Endothelial cell of umbilical vein (primary cell): ENCODE measurements at regions not wholly inside any gene's neighbourhood (a gene's known extent, or its start where the extent isn't known, plus 50 kb on each side); places are given as distances from the start of the nearest gene placed in this dataset.
"Not testable (repeated sequence)": the region's sequence is repeated elsewhere in the genome, so short reads cannot be mapped to it uniquely, and the experiment has no call there.

ENCODE experiments used
- BruUV-seq: library from RNA; stranded (reverse); fragments of 400-500 nt; replicated peaks from 2 replicates; lab custom pipeline; 2021; lab: Mats Ljungman, UMichigan
- CTCF ChIA-PET: fragments of 300-600, 350-600 bp; sonication (Branson Sonifier 250); formaldehyde crosslinking; loops from one replicate; lab custom pipeline; 2021; ENCODE audit warnings: antibody characterized with exemption, inconsistent platforms; lab: Charles Lee
- POLR2A ChIA-PET: fragments of 300-600, 350-600 bp; sonication (Branson Sonifier 250); formaldehyde crosslinking; loops from one replicate; lab custom pipeline; 2021; ENCODE audit warnings: antibody characterized with exemption, inconsistent platforms; lab: Charles Lee
- DNase-seq: peaks from one replicate; pipeline ENCODE4 v3.0.0-alpha.2; 2011; ENCODE audit warnings: low read depth, low spot score
- FAIRE-seq: peaks from 2 replicates; lab custom pipeline; 2011; peaks lifted over from hg19 to GRCh38; lab: Jason Lieb, UNC
- H2AFZ ChIP-seq: 2 replicates; pipeline ENCODE4 v1.6.0; 2012; ENCODE audit warnings: low read depth, low read length, control low read depth, inconsistent platforms
- H3K27ac ChIP-seq: 2 replicates; pipeline ENCODE4 v1.5.1; 2011; ENCODE audit warnings: low read depth, mild to moderate bottlenecking, control low read depth, low read length, moderate library complexity; ENCODE audit not compliant: insufficient read depth
- H3K27me3 ChIP-seq, 2 experiments: 2 replicates each; pipeline versions ENCODE4 v1.6.0 to v1.6.1; 2011; ENCODE audit warnings: low read length in 2 of 2, mixed read lengths in 1 of 2; ENCODE audit not compliant: control insufficient read depth in 2 of 2, insufficient read depth in 2 of 2
- H3K36me3 ChIP-seq, 2 experiments: 2 replicates in 1 of 2; 3 replicates in 1 of 2; pipeline ENCODE4 v1.5.1; 2011; ENCODE audit warnings: low read length in 2 of 2, mild to moderate bottlenecking in 1 of 2, moderate library complexity in 1 of 2; ENCODE audit not compliant: control insufficient read depth in 2 of 2, insufficient read depth in 2 of 2; ENCODE audit errors: extremely low read depth in 1 of 2
- H3K4me1 ChIP-seq: 3 replicates; pipeline ENCODE4 v1.5.1; 2011; ENCODE audit warnings: mild to moderate bottlenecking, low read length; ENCODE audit not compliant: control insufficient read depth, insufficient read depth; ENCODE audit errors: extremely low read depth
- H3K4me2 ChIP-seq: 2 replicates; pipeline ENCODE4 v1.6.1; 2011; ENCODE audit warnings: low read length, control low read depth, mixed read lengths; ENCODE audit not compliant: insufficient read depth
- H3K4me3 ChIP-seq, 3 experiments: fragments of 200-600 bp in 1 of 3; sonication (generic), shearing (Covaris generic) in 1 of 3; replicated peaks in 1 of 3; 2 replicates each; pipeline ENCODE4 v1.5.1; 2011 to 2016; ENCODE audit warnings: control low read depth in 3 of 3, low read length in 3 of 3, mild to moderate bottlenecking in 2 of 3, inconsistent platforms in 1 of 3, low read depth in 1 of 3, moderate library complexity in 1 of 3; ENCODE audit not compliant: insufficient read depth in 1 of 3
- H3K79me2 ChIP-seq: 2 replicates; pipeline ENCODE4 v1.6.0; 2012; ENCODE audit warnings: low read length, inconsistent platforms; ENCODE audit not compliant: control insufficient read depth, insufficient read depth
- H3K9ac ChIP-seq: replicated peaks from 2 replicates; pipeline ENCODE3; 2011; ENCODE audit warnings: low read length, control low read depth; ENCODE audit not compliant: insufficient read depth; ENCODE audit errors: extremely low read depth
- H3K9me1 ChIP-seq: replicated peaks from 3 replicates; pipeline ENCODE4 v1.6.0; 2011; ENCODE audit warnings: mild to moderate bottlenecking, low read length; ENCODE audit not compliant: control insufficient read depth, insufficient read depth; ENCODE audit errors: extremely low read depth
- H3K9me3 ChIP-seq: replicated peaks from 2 replicates; pipeline ENCODE4 v1.5.1; 2012; ENCODE audit warnings: low read length, inconsistent platforms; ENCODE audit not compliant: control insufficient read depth, insufficient read depth
- H4K20me1 ChIP-seq: replicated peaks from 2 replicates; pipeline ENCODE3; 2011; ENCODE audit warnings: mild to moderate bottlenecking, low read length; ENCODE audit not compliant: control insufficient read depth, insufficient read depth; ENCODE audit errors: extremely low read depth
- CTCF ChIP-seq, 2 donors: IDR thresholded peaks; 1 replicate in 1 of 2; 2 replicates in 1 of 2; pipeline ENCODE4 v1.5.1; 2011; ENCODE audit warnings: low read length in 2 of 2, mild to moderate bottlenecking in 2 of 2, moderate library complexity in 2 of 2, control low read depth in 1 of 2, inconsistent platforms in 1 of 2, low read depth in 1 of 2; ENCODE audit not compliant: insufficient read depth in 1 of 2; ENCODE audit errors: extremely low read depth in 1 of 2
- FOS ChIP-seq: IDR thresholded peaks from 2 replicates; pipeline ENCODE4 v1.6.1; 2011; ENCODE audit warnings: mild to moderate bottlenecking, low read length, moderate library complexity, borderline replicate concordance; ENCODE audit not compliant: insufficient read depth
- GATA2 ChIP-seq: IDR thresholded peaks from 2 replicates; pipeline ENCODE4 v1.7.0; 2011; ENCODE audit warnings: low read depth, mild to moderate bottlenecking, moderate library complexity, mixed read lengths, low read length; ENCODE audit not compliant: insufficient read length, insufficient read depth
- JUN ChIP-seq: IDR thresholded peaks from 2 replicates; pipeline ENCODE4 v1.6.1; 2011; ENCODE audit warnings: borderline replicate concordance, low read depth; ENCODE audit not compliant: insufficient read length, insufficient read depth
- MAX ChIP-seq: IDR thresholded peaks from 2 replicates; pipeline ENCODE4 v1.6.1; 2011; ENCODE audit not compliant: insufficient read depth, insufficient read length
- MYC ChIP-seq: IDR thresholded peaks from one replicate; pipeline ENCODE4 v1.6.1; 2011; ENCODE audit warnings: mild to moderate bottlenecking, low read depth, low read length
- POLR2A ChIP-seq: IDR thresholded peaks from 2 replicates; pipeline ENCODE4 v1.6.1; 2012; ENCODE audit warnings: low read depth, mild to moderate bottlenecking, control low read depth, low read length
- POLR2AphosphoS5 ChIP-seq: IDR thresholded peaks from 2 replicates; pipeline ENCODE4 v1.6.1; 2012; ENCODE audit warnings: low read depth, mild to moderate bottlenecking, control low read depth, low read length, moderate library complexity; ENCODE audit not compliant: insufficient read depth
- dilution Hi-C: fragments of 300-500 bp; cut with MboI; formaldehyde crosslinking; loops from one replicate; pipeline ENCODE4 v1.15.0; 2019; ENCODE audit warnings: low sequenced_read_pairs; ENCODE audit not compliant: extremely low pct_ligation_motif_present
- intact Hi-C: fragments of 100-400 bp; cut with micrococcal nuclease; formaldehyde crosslinking; loops from one replicate; pipeline ENCODE4 v1.10.0; 2022

GRCh38 chr3:147712357-147712756, 303.2 kb downstream of the ZIC1 start:
- intact Hi-C loops (no loop called here), dilution Hi-C loops (no loop called here)
- Histone ChIP-seq H3K4me3 (no peak overlapping the region), H4K20me1 (no peaks in the 10 kb centered on the region), H3K9me1 (no peaks in the 10 kb centered on the region), H3K4me1 (no peaks in the 10 kb centered on the region), H3K27me3 (no peaks in the 10 kb centered on the region), H3K9me3 (no peaks in the 10 kb centered on the region), H3K27ac (no peak overlapping the region), H3K4me2 (no peak overlapping the region), H3K36me3 (no peaks in the 10 kb centered on the region), H2AFZ (no peak overlapping the region), H3K79me2 (no peaks in the 10 kb centered on the region), H3K9ac (no peak overlapping the region)
- ChIA-PET CTCF (interaction anchor here (1.7 kb wide), 1 partner anchor 365 kb away, joined by 6 read pairs; no protein-coding TSS in a partner anchor), POLR2A (no interaction called here)
- FAIRE-seq: no peak
- BruUV-seq: no TSS peak
- TF ChIP-seq FOS: no peak
- no peak for TF ChIP-seq POLR2AphosphoS5
- no peak for TF ChIP-seq JUN
- no peak for TF ChIP-seq MYC
- no peak for TF ChIP-seq POLR2A
- TF ChIP-seq MAX: no peak
- TF ChIP-seq CTCF (IDR thresholded peaks at IDR 0.05; ENCODE audit: extremely low read depth in 1 of 2, insufficient read depth in 1 of 2, low read depth in 1 of 2, low read length in 2 of 2): no peak
- TF ChIP-seq GATA2: no peak
- no peak for DNase-seq

- H3K4me2 ChIP-seq, DNase-seq, H3K36me3 ChIP-seq, H3K9ac ChIP-seq, H4K20me1 ChIP-seq, H3K27ac ChIP-seq, H2AFZ ChIP-seq, H3K4me1 ChIP-seq, dilution Hi-C loops, FAIRE-seq, intact Hi-C loops, H3K79me2 ChIP-seq, BruUV-seq, H3K27me3 ChIP-seq, H3K9me1 ChIP-seq, H3K9me3 ChIP-seq, H3K4me3 ChIP-seq, POLR2A ChIA-PET: not testable (repeated sequence)
- CTCF ChIA-PET: interaction anchor here (1.7 kb wide), 1 partner anchor 365 kb away, joined by 6 read pairs; no protein-coding TSS in a partner anchor
These were observed 303.6 kb downstream of the ZIC1 start for GRCh38 chr3:147712758-147713157.
